Motor neuron (in vitro differentiated cells): ENCODE measurements at regions not wholly inside any gene's neighbourhood (a gene's known extent, or its start where the extent isn't known, plus 50 kb on each side); places are given as distances from the start of the nearest gene placed in this dataset.
A peak's percentile ranks its signal among the peaks of the same experiment; 100 is the strongest.
"Not testable (repeated sequence)": the region's sequence is repeated elsewhere in the genome, so short reads cannot be mapped to it uniquely, and the experiment has no call there.

Experiments used
- ATAC-seq, 8 experiments: fragments of 200-7000 bp; cut with Tn5 transposase; replicated peaks in 6 of 8; 2 replicates each; pipeline ENCODE4 v1.8.0; 2021; ENCODE audit warnings: mild to moderate bottlenecking in 8 of 8, moderate library complexity in 8 of 8
- H3K27ac ChIP-seq, 2 donors: fragments of 250-450 bp; sonication (Bioruptor Pico); 2 replicates each; pipeline ENCODE4 v1.9.0; 2021; ENCODE audit warnings: antibody characterized with exemption in 2 of 2, mild to moderate bottlenecking in 2 of 2, moderate library complexity in 1 of 2
- H3K4me1 ChIP-seq, 2 donors: fragments of 250-450 bp; sonication (Bioruptor Pico); replicated peaks in 1 of 2; 2 replicates each; pipeline ENCODE4 v1.6.1; 2021; ENCODE audit warnings: antibody characterized with exemption in 2 of 2, mild to moderate bottlenecking in 2 of 2, moderate library complexity in 1 of 2
- H3K4me3 ChIP-seq, 5 donors: fragments of 250-450 bp; sonication (Bioruptor Pico); 2 replicates each; pipeline ENCODE4 v1.9.0; 2021; ENCODE audit warnings: antibody characterized with exemption in 5 of 5, mild to moderate bottlenecking in 5 of 5, moderate library complexity in 4 of 5
- WGBS, 10 experiments: fragments of 450-650 bp; shearing (Covaris generic); methylation state at CpG; one replicate each; pipeline ENCODE4 v1.0.0; 2022; 5-methylcytosine and 5-hydroxymethylcytosine counted together
- in situ Hi-C, 9 experiments: fragments of 400-800 bp; cut with MboI; loops; one replicate each; pipeline ENCODE4 v1.15.0; 2021; ENCODE audit warnings: low sequenced_read_pairs in 9 of 9, low pct_unique_long_range_greater_than_20kb in 2 of 9; ENCODE audit not compliant: unreplicated experiment in 9 of 9

DNA sequence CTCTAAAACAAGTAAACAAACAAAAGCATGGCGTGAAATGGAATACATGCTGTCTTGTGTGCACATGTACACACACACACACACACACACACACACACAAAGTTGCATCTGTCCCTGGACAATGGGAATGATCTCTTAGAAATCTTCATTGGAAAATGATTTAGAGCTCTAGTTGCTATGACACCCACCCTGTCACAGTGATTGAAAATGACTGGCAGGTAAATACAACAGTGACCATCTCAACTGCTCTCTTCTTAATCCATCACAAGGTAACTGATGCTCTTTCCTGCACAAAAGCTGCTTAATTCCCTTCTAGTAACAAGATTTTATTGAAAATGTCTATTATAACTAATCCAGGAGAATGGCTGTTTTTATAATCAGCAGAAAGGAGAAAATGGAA lies 1011.7 kb upstream of the GYPC start:
- Histone ChIP-seq H3K4me1 (peaks cover 0 to 4% of the 10 kb centered on the region in 2 donors), H3K4me3 (no peak overlapping the region), H3K27ac (no peak overlapping the region)
- in situ Hi-C loops: no loop called here
- ATAC-seq: no peak
- 0 to 100% (median 82%) methylated on average over 1 of the region's 1 CpG; no CpG with 5 or more reads in 4 of the 10 experiments for WGBS, 10 experiments

DNA sequence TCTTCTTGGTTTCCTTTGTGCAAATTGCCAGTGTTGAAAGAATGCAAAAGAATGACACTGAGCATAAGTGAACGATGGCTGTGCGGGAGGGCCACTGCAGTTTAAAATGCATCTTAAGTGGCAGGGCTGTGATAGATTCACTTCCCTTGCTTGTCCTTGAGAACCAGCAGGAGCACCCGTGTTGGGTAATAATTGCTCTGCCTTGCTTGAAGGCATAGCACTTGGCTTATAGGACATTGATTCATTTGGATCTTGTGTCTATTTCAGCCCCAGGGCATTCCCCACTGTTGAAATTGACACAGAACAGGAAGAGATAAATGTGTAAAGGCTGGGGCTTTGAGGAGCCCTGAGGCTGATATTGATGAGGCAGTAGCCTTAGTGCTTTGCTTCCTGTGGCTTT lies 1003.7 kb upstream of the GYPC start:
- WGBS, 10 experiments: 0 to 20% (median 18%) methylated on average over 1 to 3 of the region's 3 CpGs; no CpG with 5 or more reads in 5 of the 10 experiments
- in situ Hi-C loops: no loop called here
- peak overlapping the region in 1 of 2 donors; percentile 4 for H3K27ac ChIP-seq
- H3K4me1 ChIP-seq: peaks cover 5 to 16% of the 10 kb centered on the region in 2 donors
- ATAC-seq: peak in 5 of 8 experiments; percentile 55 to 96 (median 91)
- no peak overlapping the region for H3K4me3 ChIP-seq

DNA sequence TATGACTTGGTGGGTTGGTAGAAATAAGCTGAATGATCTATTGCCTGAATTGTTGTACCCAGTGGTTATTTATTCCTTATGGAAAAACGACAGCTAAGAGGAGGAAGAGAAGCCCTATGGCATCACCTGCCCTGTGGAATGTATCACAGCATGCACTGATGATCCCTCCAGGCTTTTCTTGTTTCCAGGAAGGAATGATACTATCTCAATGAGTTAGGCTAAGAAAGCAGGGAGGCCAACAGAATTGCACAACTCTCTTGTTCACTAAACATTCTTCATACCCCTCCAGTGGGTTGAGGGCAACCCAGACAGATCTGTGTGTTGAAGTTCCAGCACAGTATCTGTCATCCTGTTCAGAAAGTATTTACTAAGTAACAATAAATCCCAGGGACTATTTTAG lies 1001.7 kb upstream of the GYPC start:
- Histone ChIP-seq H3K4me3 (no peak overlapping the region), H3K27ac (no peak overlapping the region), H3K4me1 (peaks cover 5 to 16% of the 10 kb centered on the region in 2 donors)
- ATAC-seq: no peak
- WGBS, 10 experiments: 0 to 60% (median 35%) methylated on average over 1 of the region's 1 CpG; no CpG with 5 or more reads in 4 of the 10 experiments
- in situ Hi-C loops: no loop called here

DNA sequence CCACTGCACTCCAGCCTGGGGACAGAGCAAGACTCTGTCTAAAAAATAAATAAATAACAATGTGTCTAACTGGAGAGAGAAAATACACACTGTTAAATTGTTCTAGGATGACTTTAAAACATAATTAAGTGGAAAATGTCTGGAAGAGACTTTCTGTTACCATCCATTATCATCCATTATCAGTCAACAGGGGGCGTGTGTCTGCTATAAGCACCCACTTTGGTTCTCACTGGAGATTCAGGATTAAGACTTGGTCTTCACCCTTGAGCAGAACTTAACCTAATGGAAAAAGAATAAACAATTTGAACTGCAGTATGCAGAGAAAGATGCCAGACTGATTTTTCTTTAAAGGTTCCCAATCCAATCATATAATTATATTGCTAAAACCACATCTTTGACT lies 999.8 kb upstream of the GYPC start:
- no peak for ATAC-seq
- peaks cover 5 to 16% of the 10 kb centered on the region in 2 donors for H3K4me1 ChIP-seq
- in situ Hi-C loops: no loop called here
- no peak overlapping the region for H3K4me3 ChIP-seq
- H3K27ac ChIP-seq: no peak overlapping the region
- 0 to 100% (median 35%) methylated on average over 1 of the region's 1 CpG; no CpG with 5 or more reads in 6 of the 10 experiments for WGBS, 10 experiments

DNA sequence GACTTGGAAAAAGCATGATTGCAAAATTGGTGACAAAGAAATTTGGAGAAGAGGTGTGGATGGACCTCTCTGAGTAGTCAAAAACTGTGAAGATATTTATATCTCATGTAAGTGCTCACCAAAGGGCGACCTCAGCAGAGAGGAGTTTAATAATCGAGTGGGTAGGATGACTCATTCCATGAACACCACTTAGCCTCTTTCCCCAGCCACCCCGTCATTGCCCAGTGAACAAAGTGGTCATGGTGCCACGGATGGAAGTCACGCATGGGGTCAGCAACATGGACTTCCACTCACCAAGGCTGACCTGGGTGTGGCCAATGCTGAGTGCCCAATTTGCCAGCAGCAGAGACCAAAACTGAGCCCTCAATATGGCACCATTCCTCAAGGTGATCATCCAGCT lies 997.4 kb upstream of the GYPC start:
- 10 to 86% (median 45%) methylated on average over 1 to 5 of the region's 5 CpGs; no CpG with 5 or more reads in 2 of the 10 experiments for WGBS, 10 experiments
- in situ Hi-C loops: no loop called here
- Histone ChIP-seq H3K4me3 (no peak overlapping the region), H3K27ac (no peak overlapping the region), H3K4me1 (no peaks in the 10 kb centered on the region)
- no peak for ATAC-seq

DNA sequence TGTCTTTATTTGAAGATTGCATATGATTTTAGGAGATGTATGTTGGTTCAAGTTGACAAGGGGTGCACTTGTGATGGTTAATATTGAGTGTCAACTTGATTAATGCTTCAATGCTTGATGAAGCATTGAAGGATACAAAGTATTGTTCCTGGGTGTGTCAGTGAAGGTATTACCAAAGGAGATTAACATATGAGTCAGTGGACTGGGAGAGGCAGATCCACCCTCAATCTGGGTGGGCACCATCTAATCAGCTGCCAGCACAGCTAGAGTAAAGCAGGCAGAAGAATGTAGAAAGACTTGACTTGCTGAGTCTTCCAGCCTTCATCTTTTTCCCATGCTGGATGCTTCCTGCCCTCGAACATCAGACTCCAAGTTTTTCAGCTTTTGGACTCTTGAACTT lies 995.6 kb upstream of the GYPC start:
- peak in 1 of 8 experiments; percentile 61 for ATAC-seq
- H3K4me3 ChIP-seq, H3K4me1 ChIP-seq, in situ Hi-C loops, H3K27ac ChIP-seq: not testable (repeated sequence)
- 0 to 80% (median 63%) methylated on average over 1 of the region's 1 CpG; no CpG with 5 or more reads in 7 of the 10 experiments for WGBS, 10 experiments

DNA sequence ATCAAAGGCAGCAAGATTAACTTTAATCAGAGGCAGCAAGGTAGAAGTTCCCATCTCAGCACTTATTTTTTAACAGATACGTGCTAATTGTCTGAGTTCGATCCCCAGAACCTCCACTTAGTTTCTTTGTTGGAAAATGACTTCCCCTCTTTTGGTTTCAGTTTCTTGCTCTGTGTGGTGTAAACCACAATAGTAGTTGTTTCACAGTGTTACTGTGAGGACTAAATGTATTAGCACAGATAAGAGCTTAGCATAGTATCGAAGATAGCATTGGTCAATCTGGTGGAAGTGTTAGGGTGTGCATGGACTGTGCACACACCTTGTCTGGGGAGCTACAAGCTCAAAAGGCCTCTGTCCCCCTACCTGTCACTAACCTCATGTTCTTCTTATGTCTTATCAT lies 988.3 kb upstream of the GYPC start:
- Histone ChIP-seq H3K4me1 (no peaks in the 10 kb centered on the region), H3K4me3 (no peak overlapping the region), H3K27ac (no peak overlapping the region)
- 0 to 80% (median 60%) methylated on average over 1 to 3 of the region's 3 CpGs; no CpG with 5 or more reads in 3 of the 10 experiments for WGBS, 10 experiments
- no peak for ATAC-seq
- in situ Hi-C loops: no loop called here

DNA sequence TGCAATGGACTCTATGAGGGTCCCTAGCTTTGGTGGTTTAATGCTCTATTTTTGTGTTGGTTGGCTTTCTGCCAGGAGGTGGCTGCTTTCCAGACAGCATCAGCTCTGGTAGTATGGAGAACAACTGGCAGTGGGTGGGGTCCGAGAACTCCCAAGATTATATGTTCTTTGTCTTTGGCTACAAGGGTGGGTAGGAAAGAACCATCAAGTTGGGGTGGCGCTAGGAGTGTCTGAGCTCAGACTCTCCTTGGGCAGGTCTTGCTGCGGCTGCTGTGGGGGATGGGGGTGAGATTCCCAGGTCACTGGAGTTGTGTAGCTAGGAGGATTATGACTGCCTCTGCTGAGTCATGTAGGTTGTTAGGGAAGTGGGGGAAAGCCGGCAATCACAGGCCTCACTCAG lies 976.1 kb upstream of the GYPC start:
- Histone ChIP-seq H3K4me3 (no peak overlapping the region), H3K4me1 (no peaks in the 10 kb centered on the region), H3K27ac (no peak overlapping the region)
- in situ Hi-C loops: no loop called here
- 0 to 83% (median 79%) methylated on average over 1 to 3 of the region's 4 CpGs; no CpG with 5 or more reads in 6 of the 10 experiments for WGBS, 10 experiments
- ATAC-seq: no peak

DNA sequence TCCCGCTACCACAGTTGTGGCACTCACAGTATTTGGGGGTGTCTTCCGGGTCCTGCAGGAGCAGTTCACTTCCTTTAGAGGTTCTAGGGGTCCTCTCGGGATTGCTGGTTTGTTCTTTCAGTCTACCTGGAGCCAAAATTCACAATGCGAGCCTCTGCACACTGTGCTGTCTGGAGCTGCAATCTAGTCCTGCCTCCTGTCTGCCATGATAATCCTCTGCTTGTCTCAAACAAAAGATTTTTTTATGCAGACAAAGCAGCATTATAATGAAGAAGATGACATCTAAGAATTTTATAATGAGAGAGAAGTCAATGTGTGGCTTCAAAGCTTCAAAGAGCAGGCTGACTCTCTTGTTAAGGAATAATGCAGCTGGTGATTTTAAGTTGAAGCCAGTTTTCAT lies 975.1 kb upstream of the GYPC start:
- 0 to 100% (median 73%) methylated on average over 1 to 3 of the region's 4 CpGs; no CpG with 5 or more reads in 2 of the 10 experiments for WGBS, 10 experiments
- Histone ChIP-seq H3K4me1 (no peaks in the 10 kb centered on the region), H3K27ac (no peak overlapping the region), H3K4me3 (no peak overlapping the region)
- in situ Hi-C loops: no loop called here
- ATAC-seq: no peak

DNA sequence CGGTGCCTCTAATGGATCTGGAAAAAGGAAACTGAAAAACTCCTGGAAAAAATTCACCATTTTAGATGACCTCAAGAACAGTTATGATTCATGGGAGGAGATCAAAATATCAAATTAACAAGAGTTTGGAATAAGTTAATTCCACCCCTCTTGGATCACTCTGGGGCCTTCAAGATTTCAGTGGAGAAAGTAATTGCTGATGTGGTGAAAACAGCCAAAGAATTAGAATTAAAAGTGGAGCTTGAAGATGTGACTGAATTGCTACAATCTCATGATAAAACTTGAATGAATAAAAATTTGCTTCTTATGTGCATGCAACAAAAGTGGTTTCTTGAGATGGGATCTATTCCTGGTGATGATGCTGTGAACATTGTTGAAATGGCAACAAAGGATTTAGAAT lies 974.4 kb upstream of the GYPC start:
- 0 to 100% (median 67%) methylated on average over 1 of the region's 1 CpG; no CpG with 5 or more reads in 3 of the 10 experiments for WGBS, 10 experiments
- ATAC-seq: no peak
- H3K4me1 ChIP-seq: no peaks in the 10 kb centered on the region
- no peak overlapping the region for H3K4me3 ChIP-seq
- no peak overlapping the region for H3K27ac ChIP-seq
- in situ Hi-C loops: no loop called here

DNA sequence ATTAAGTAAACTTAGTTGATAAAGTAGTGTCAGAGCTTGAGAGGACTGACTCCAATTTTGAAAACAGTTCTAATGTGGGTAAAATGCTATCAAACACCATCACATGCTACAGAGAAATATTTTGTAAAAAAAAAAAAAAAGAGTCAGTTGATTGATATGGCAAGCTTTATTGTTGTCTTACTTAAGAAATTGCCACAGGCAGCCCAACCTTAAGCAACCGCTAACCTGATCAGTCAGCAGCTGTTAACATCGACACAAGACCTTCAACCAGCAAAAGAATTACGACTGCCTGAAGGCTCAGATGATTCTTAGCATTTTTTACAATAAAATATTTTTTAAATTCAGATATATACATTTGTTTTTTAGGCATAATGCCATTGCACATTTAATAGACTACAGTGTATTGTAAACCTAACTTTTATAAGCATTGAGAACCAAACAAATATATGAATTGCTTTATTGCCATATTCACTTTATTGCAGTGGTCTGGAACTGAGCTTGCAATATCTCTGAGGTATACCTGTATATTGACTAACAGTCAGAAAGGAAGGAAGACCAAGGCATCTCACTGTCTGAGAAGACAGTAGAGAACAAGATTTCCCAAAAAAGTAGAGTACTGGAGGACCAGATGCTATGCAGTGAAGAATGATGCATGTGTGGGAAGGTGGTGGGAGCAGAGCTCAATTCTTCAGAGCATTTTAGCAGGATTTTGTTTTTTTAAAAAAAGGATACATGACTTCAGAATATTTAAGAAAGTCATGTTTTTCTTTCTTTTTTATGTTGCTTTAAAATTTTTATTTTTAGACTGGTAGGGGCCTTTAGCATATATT lies 973.8 kb upstream of the GYPC start:
- Histone ChIP-seq H3K4me1 (no peaks in the 10 kb centered on the region), H3K27ac (no peak overlapping the region), H3K4me3 (no peak overlapping the region)
- in situ Hi-C loops: no loop called here
- WGBS, 10 experiments: 0 to 97% (median 60%) methylated on average over 1 to 3 of the region's 3 CpGs; no CpG with 5 or more reads in 1 of the 10 experiments
- no peak for ATAC-seq

DNA sequence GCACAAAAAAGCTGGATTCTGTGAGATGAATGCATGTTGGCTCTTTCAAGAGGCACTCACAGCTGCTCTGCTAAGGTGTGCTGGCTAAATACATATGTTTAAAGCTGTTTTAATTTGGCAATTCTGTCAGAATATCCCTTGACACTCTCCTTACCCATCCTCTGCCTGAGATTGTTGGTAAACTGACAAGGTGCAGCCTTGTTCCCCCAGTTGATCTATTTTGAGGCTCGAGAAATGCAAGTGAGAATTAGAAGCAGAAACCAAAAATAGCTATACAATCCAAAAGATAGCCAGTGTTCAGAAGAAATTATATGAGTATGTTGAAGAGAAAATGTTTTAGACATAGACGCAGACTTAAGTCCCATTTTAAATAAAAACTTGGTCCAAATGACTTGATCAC lies 971.7 kb upstream of the GYPC start:
- Histone ChIP-seq H3K27ac (no peak overlapping the region), H3K4me1 (no peaks in the 10 kb centered on the region), H3K4me3 (no peak overlapping the region)
- 0 to 100% (median 96%) methylated on average over 1 to 2 of the region's 2 CpGs; no CpG with 5 or more reads in 1 of the 10 experiments for WGBS, 10 experiments
- in situ Hi-C loops: no loop called here
- ATAC-seq: no peak

DNA sequence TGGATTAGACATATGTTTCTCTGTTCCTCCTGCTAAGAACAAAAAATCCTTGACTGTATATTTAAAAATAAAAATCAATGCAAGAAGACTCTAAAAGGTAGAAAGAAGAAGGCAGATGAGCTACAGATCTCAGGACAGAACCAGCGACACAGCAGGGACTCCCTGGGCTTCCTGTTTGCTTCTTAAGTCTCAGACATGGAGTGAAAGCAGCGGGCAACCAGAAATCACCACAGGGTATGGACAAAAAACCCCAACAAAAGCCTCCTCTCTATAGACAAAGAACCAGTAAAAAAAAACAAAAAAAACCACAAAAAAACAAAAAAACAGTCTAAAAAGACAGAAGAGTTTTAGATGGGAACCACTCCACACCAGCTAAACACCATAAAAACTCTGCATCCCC lies 971.0 kb upstream of the GYPC start:
- in situ Hi-C loops: no loop called here
- Histone ChIP-seq H3K4me3 (no peak overlapping the region), H3K27ac (no peak overlapping the region), H3K4me1 (no peaks in the 10 kb centered on the region)
- no peak for ATAC-seq
- 0 to 83% (median 50%) methylated on average over 1 to 2 of the region's 2 CpGs; no CpG with 5 or more reads in 1 of the 10 experiments for WGBS, 10 experiments

DNA sequence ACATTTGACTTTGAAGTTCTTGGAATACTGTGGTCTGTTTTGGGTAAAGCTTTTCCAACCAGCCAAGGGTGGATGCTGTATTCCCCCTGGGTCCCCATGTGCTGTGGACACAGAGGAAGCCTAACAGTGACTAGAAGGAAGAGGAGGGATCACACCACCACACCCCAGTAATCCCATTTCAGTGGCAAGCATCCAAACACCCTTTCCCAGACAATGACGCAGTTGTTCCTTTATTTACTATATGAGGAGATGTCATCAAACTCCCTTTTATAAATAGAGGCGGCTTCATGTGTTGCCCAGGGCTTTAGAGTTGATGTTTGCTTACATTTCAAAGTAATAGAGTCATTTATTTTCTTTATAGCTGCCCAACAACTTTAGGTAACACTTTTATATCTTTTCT lies 959.4 kb upstream of the GYPC start:
- H3K4me1 ChIP-seq: no peaks in the 10 kb centered on the region

More for the DNA sequence above, 959.4 kb upstream of the GYPC start:
- Histone ChIP-seq H3K4me3 (no peak overlapping the region), H3K27ac (no peak overlapping the region)
- ATAC-seq: peak in 4 of 8 experiments; percentile 38 to 95 (median 64)
- in situ Hi-C loops: no loop called here
- 0 to 100% (median 79%) methylated on average over 1 to 2 of the region's 2 CpGs; no CpG with 5 or more reads in 3 of the 10 experiments for WGBS, 10 experiments
